Left ventricle myocardium inferior (tissue), 1 donor: ENCODE measurements at regions not wholly inside any gene's neighbourhood (a gene's known extent, or its start where the extent isn't known, plus 50 kb on each side); places are given as distances from the start of the nearest gene placed in this dataset.

Experiments used
- DNase-seq: peaks from one replicate; pipeline ENCODE4 v3.0.0-alpha.2; 2020
- H3K27ac ChIP-seq: fragments of 200-600 bp; replicated peaks from 2 replicates; pipeline ENCODE4 v1.8.0; 2021
- H3K27me3 ChIP-seq: fragments of 200-600 bp; 2 replicates; pipeline ENCODE4 v1.8.0; 2021; ENCODE audit warnings: low read depth
- H3K36me3 ChIP-seq: fragments of 200-600 bp; 2 replicates; pipeline ENCODE4 v1.8.0; 2021
- H3K4me1 ChIP-seq: fragments of 200-600 bp; 2 replicates; pipeline ENCODE4 v1.8.0; 2021
- H3K4me3 ChIP-seq: fragments of 200-600 bp; 2 replicates; pipeline ENCODE4 v1.8.0; 2021; ENCODE audit warnings: mild to moderate bottlenecking, moderate library complexity
- H3K9me3 ChIP-seq: fragments of 200-600 bp; replicated peaks from 2 replicates; pipeline ENCODE4 v1.8.0; 2021
- CTCF ChIP-seq: fragments of 200-600 bp; IDR thresholded peaks from 2 replicates; pipeline ENCODE4 v1.8.0; 2021; ENCODE audit warnings: antibody characterized with exemption, mild to moderate bottlenecking, borderline replicate concordance
- intact Hi-C: fragments of 100-400 bp; cut with micrococcal nuclease; formaldehyde crosslinking; loops from one replicate; pipeline ENCODE4 v1.11.0; 2022
- donor health status: DM: no; HTN: yes; CAD: no; lungs with severe emphysema.

GRCh38 chrY:8712296-8712695 is 625.0 kb upstream of the TSPY4 start:
- H3K4me1 ChIP-seq: no peaks in the 10 kb centered on the region

GRCh38 chrY:8715226-8715625 is 622.0 kb upstream of the TSPY4 start:
- H3K9me3 ChIP-seq: no peaks in the 10 kb centered on the region
- H3K4me1 ChIP-seq: no peaks in the 10 kb centered on the region
- intact Hi-C loops: no loop called here
- no peaks in the 10 kb centered on the region for H3K36me3 ChIP-seq
- H3K4me3 ChIP-seq: no peak overlapping the region
- no peak for DNase-seq
- H3K27me3 ChIP-seq: no peaks in the 10 kb centered on the region
- no peak for TF ChIP-seq CTCF
- H3K27ac ChIP-seq: no peak overlapping the region

More at GRCh38 chrY:8712296-8712695, 625.0 kb upstream of the TSPY4 start:
- Histone ChIP-seq H3K36me3 (no peaks in the 10 kb centered on the region), H3K27ac (no peak overlapping the region), H3K9me3 (no peaks in the 10 kb centered on the region), H3K4me3 (no peak overlapping the region), H3K27me3 (no peaks in the 10 kb centered on the region)
- no peak for DNase-seq
- no peak for TF ChIP-seq CTCF
- intact Hi-C loops: no loop called here

- no peak for DNase-seq
- H3K27me3 ChIP-seq: no peaks in the 10 kb centered on the region
- H3K4me3 ChIP-seq: no peak overlapping the region
- H3K36me3 ChIP-seq: no peaks in the 10 kb centered on the region
- no peaks in the 10 kb centered on the region for H3K4me1 ChIP-seq
- no peak for TF ChIP-seq CTCF
- intact Hi-C loops: no loop called here
- no peaks in the 10 kb centered on the region for H3K9me3 ChIP-seq
- no peak overlapping the region for H3K27ac ChIP-seq
These were observed 610.6 kb upstream of the TSPY4 start for GRCh38 chrY:8726616-8727015.

GRCh38 chrY:8729971-8730370 is 607.3 kb upstream of the TSPY4 start:
- no peak overlapping the region for H3K27ac ChIP-seq
- intact Hi-C loops: no loop called here
- TF ChIP-seq CTCF: no peak
- H3K9me3 ChIP-seq: no peaks in the 10 kb centered on the region
- H3K36me3 ChIP-seq: no peaks in the 10 kb centered on the region
- no peak overlapping the region for H3K4me3 ChIP-seq
- H3K4me1 ChIP-seq: no peaks in the 10 kb centered on the region
- no peaks in the 10 kb centered on the region for H3K27me3 ChIP-seq
- DNase-seq: peak; percentile 35

- Histone ChIP-seq H3K9me3 (no peaks in the 10 kb centered on the region), H3K27me3 (no peaks in the 10 kb centered on the region), H3K4me1 (no peaks in the 10 kb centered on the region), H3K4me3 (no peak overlapping the region), H3K27ac (no peak overlapping the region), H3K36me3 (no peaks in the 10 kb centered on the region)
- intact Hi-C loops: no loop called here
- DNase-seq: no peak
- TF ChIP-seq CTCF: no peak
These were observed 595.8 kb upstream of the TSPY4 start for GRCh38 chrY:8741343-8742069.
